ENCODE measurements at regions not wholly inside any gene's neighbourhood (a gene's known extent, or its start where the extent isn't known, plus 50 kb on each side); places are given as distances from the start of the nearest gene placed in this dataset.

DNA sequence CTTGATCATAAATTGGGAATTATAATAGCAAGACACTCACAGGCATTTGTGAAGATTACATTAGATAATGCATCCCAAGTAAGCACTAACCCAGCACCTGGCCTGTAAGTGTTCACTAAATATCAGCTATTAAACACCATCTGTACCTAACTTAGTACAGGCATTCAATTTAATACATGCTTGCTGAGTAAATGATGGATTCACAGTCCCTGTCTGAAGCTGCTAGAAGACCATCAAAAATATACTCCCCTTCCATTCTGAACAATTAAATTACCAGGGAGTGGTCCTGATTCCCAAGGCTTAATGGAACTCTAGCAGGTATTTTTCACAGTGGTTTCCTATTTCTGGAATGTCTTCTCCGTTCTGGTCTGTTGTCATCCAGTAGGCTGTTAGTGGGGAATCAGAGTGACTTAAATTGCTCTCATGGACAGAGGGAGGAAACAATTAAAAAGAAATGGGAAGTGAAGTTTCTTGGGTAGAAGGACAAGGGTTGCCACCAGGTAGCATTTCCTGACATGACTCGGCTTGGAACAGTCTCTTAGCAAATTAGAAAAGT, 233.9 kb downstream of the PTTG2 start:
- TF ChIP-seq, protein P1, sequence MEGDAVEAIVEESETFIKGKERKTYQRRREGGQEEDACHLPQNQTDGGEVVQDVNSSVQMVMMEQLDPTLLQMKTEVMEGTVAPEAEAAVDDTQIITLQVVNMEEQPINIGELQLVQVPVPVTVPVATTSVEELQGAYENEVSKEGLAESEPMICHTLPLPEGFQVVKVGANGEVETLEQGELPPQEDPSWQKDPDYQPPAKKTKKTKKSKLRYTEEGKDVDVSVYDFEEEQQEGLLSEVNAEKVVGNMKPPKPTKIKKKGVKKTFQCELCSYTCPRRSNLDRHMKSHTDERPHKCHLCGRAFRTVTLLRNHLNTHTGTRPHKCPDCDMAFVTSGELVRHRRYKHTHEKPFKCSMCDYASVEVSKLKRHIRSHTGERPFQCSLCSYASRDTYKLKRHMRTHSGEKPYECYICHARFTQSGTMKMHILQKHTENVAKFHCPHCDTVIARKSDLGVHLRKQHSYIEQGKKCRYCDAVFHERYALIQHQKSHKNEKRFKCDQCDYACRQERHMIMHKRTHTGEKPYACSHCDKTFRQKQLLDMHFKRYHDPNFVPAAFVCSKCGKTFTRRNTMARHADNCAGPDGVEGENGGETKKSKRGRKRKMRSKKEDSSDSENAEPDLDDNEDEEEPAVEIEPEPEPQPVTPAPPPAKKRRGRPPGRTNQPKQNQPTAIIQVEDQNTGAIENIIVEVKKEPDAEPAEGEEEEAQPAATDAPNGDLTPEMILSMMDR (IDR thresholded peaks at IDR 0.05; ENCODE audit: unreplicated experiment), result no peak

DNA sequence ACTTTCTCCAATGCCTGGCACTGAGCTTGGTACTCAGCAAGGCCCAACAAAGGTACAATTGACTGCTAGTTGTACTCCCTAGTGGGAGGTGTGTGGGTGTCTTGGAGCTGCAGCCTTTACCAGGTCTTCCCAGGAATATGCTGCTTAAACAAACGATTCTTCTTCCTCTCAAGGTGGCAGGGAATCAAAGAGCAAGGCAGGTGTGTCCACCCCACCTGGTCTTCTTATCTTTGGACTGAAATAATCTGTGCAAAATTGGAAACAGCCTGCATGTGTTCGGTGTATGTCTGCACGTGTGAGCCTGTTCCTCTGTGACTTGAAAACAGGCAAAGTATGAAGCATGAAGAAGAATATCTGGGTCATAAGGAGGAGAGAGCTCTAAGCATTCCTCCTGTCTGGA, 235.3 kb downstream of the PTTG2 start:
- H3K27me3 Mint-ChIP-seq (ENCODE audit: unreplicated experiment), result peaks cover 2% of the 10 kb centered on the region
- no peaks in the 10 kb centered on the region for H3K36me3 Mint-ChIP-seq (ENCODE audit: low read depth, unreplicated experiment)
- no peaks in the 10 kb centered on the region for H3K4me1 Mint-ChIP-seq (ENCODE audit: unreplicated experiment)
- H3K9me3 Mint-ChIP-seq (ENCODE audit: unreplicated experiment), result no peaks in the 10 kb centered on the region
- TF ChIP-seq, protein P1 (IDR thresholded peaks at IDR 0.05; ENCODE audit: unreplicated experiment), result no peak
- DNase-seq (ENCODE audit: low spot score), result no peak
- no peak overlapping the region for H3K27ac Mint-ChIP-seq (ENCODE audit: unreplicated experiment)
- H3K4me3 Mint-ChIP-seq (ENCODE audit: unreplicated experiment), result no peak overlapping the region

More for the DNA sequence above, 233.9 kb downstream of the PTTG2 start:
- no peak for DNase-seq (ENCODE audit: low spot score)
- H3K27ac Mint-ChIP-seq (ENCODE audit: unreplicated experiment), result no peak overlapping the region
- no peaks in the 10 kb centered on the region for H3K36me3 Mint-ChIP-seq (ENCODE audit: low read depth, unreplicated experiment)
- peaks cover 2% of the 10 kb centered on the region for H3K27me3 Mint-ChIP-seq (ENCODE audit: unreplicated experiment)
- no peaks in the 10 kb centered on the region for H3K9me3 Mint-ChIP-seq (ENCODE audit: unreplicated experiment)
- H3K4me3 Mint-ChIP-seq (ENCODE audit: unreplicated experiment), result no peak overlapping the region
- no peaks in the 10 kb centered on the region for H3K4me1 Mint-ChIP-seq (ENCODE audit: unreplicated experiment)

DNA sequence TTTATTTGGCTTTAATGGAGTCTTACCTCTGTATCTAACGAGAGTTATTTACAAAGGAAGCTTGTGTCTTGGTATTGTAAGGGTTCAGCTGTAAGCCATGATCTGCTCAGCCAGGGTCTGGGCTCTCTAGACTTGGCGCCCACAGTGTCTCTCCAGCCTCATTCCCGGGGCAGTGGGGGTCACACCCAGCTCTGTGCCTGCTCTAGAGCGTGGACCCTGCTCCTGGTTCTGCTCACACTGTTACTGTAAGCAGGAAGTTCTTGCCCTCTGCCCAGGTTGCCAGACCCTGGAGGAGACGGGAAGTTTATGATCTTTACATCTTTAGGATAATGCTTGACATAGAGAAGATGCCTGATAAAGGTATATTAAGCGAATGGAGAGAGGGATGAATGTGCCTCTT, 235.7 kb downstream of the PTTG2 start:
- H3K9me3 Mint-ChIP-seq (ENCODE audit: unreplicated experiment), result no peaks in the 10 kb centered on the region
- no peaks in the 10 kb centered on the region for H3K36me3 Mint-ChIP-seq (ENCODE audit: low read depth, unreplicated experiment)
- DNase-seq (ENCODE audit: low spot score), result no peak
- no peak overlapping the region for H3K4me3 Mint-ChIP-seq (ENCODE audit: unreplicated experiment)
- H3K27me3 Mint-ChIP-seq (ENCODE audit: unreplicated experiment), result peaks cover 2% of the 10 kb centered on the region
- H3K4me1 Mint-ChIP-seq (ENCODE audit: unreplicated experiment), result no peaks in the 10 kb centered on the region
- H3K27ac Mint-ChIP-seq (ENCODE audit: unreplicated experiment), result no peak overlapping the region
- TF ChIP-seq, protein P1 (IDR thresholded peaks at IDR 0.05; ENCODE audit: unreplicated experiment), result no peak

DNA sequence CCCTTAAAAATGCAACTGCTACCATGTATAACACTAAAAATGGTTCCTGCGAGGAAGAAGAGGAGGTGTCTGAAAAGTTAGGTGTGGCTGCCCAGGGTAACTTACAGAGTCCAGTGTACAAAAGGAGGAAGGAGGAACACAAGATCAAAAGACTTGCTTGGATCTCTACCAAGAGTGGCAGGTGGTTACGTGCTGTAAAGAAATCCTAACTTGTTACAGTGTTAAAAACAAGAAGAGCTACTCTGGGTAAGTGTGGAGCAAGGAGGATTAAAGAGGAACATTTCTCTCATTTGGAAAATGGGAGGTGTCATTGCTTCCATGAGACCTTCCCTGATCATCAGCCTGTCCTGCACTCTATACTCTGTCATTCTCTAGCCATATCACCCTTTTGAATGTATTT, 242.0 kb downstream of the PTTG2 start:
- H3K9me3 Mint-ChIP-seq (ENCODE audit: unreplicated experiment), result no peaks in the 10 kb centered on the region
- no peak overlapping the region for H3K27ac Mint-ChIP-seq (ENCODE audit: unreplicated experiment)
- DNase-seq (ENCODE audit: low spot score), result no peak
- H3K4me3 Mint-ChIP-seq (ENCODE audit: unreplicated experiment), result no peak overlapping the region
- no peaks in the 10 kb centered on the region for H3K4me1 Mint-ChIP-seq (ENCODE audit: unreplicated experiment)
- no peaks in the 10 kb centered on the region for H3K27me3 Mint-ChIP-seq (ENCODE audit: unreplicated experiment)
- H3K36me3 Mint-ChIP-seq (ENCODE audit: low read depth, unreplicated experiment), result no peaks in the 10 kb centered on the region
- TF ChIP-seq, protein P1 (IDR thresholded peaks at IDR 0.05; ENCODE audit: unreplicated experiment), result no peak

DNA sequence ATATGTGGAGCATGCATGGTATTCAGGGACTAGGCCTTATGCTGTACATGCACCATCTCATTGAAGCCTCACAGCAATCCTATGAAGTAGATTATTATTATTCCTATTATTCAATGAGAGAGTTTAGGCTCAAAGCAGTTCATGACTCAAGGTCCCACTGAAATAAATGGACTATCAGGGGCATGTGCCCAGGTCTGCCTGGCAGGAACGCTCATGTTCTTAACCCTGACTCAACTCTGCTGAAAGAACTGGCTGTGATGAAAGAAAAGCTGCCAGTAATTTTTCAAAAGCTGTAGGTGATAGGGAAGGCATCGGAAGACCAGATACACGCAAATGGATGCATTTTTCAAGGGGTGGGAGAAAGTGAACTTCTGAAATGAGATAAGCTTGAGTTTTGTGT, 243.4 kb downstream of the PTTG2 start:
- Mint-ChIP-seq H3K36me3 (ENCODE audit: low read depth, unreplicated experiment) (no peaks in the 10 kb centered on the region), H3K4me3 (ENCODE audit: unreplicated experiment) (no peak overlapping the region), H3K4me1 (ENCODE audit: unreplicated experiment) (no peaks in the 10 kb centered on the region), H3K27ac (ENCODE audit: unreplicated experiment) (no peak overlapping the region), H3K27me3 (ENCODE audit: unreplicated experiment) (no peaks in the 10 kb centered on the region), H3K9me3 (ENCODE audit: unreplicated experiment) (no peaks in the 10 kb centered on the region)
- TF ChIP-seq, protein P1 (IDR thresholded peaks at IDR 0.05; ENCODE audit: unreplicated experiment), result no peak
- DNase-seq (ENCODE audit: low spot score), result no peak
